GM21529 (cell line): ENCODE measurements at regions not wholly inside any gene's neighbourhood (a gene's known extent, or its start where the extent isn't known, plus 50 kb on each side); places are given as distances from the start of the nearest gene placed in this dataset.

ENCODE experiments used
- ATAC-seq: cut with Tn5 transposase; IDR thresholded peaks from one replicate; pipeline ENCODE4 v1.9.1; 2021; ENCODE audit not compliant: unreplicated experiment

DNA sequence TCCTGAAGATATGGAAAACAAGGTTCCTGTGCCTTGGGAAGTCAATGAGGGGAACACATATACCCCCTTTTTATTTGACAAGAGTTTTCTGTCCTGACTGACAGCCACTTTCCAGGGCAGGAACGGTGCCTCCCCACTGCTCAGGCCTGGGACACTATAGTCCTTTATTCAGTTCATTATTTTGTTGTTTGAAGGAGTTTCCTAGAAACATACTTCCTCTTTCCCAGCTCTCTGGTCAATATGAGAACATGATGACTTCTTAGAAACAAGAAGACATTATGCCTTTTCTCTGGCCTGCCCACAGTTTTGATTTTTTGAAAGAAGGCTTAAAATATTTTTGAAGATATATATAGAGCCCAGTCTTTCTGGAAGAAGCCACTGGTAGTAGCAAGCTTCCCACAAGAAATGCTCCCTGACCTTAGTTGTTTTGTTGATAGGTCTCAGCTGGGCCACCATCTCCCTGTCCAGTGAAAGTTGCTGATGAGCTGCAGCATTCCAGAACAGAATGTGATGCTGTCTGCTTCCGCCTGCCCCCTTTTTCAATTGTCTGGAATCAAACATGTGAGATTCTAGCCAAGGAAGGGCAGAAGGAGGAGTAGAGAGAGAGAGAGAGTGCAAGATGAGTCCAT, 122.7 kb upstream of the ADRA1D start:
- ATAC-seq, result no peak

DNA sequence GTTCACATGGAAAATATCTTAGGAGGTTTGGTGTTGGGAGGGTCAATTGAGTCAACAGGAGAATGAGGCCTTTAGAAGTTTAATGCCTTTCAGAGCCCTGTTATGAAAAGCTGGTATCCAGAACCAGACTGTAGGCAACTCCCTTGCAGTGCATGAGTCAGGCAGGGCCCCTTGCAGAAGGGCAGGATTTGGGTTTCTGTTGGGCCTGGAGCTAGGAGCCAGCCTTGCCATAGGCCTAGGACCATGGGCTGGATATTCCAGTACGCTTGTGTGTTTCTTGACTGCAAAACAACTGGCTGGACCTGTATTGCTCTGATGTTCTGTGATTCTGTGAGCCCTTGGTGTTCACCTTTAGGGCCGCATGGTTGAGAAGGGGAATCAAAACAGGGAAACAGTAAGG, 121.8 kb upstream of the ADRA1D start:
- ATAC-seq, result no peak

DNA sequence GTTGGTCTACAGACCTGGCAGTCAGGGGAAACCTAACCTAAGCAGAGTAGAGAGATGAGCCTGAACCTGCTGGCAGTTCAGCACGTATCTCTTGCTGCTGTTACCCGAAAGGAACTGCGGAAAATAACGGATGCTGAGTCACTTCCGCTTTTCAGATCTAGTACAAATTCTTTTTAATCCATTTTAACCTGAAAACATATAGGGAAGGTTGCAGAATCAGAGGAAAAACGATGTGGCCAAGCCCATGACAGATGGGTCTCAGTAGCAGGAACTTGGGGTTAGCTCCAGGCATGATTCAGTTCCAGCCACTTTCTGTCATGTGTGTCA, 120.7 kb upstream of the ADRA1D start:
- no peak for ATAC-seq

DNA sequence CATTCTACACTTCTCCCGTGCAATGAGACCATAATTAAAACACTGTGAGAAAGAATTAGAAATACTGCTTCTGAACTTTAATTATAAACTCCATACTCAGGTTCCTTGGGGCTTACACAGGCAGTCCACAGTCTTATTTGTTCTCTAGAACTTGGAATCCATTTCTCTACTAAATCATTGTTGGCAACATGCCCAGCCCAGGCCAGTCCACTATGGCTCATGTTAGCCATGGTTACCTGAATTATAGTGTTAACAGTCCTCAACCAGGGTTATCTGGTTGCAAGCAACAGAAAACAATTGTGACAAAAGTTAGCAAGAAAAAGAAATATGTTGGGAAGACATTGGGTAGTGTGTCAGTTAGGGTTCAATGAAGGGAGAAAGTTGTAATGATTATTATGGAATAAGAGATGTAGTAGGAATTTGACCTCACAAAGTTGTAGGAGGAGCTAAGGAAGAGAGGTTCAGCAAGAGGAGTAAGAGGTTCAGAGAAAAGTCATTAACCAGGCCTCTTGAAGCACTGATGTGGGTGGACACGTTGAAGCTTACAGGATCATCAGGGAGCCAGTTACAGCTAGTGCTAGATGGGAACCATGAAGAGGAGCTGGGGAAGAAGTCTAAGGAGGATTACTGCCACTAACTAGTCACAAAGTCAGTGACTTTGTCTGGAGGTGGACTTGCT, 120.2 kb upstream of the ADRA1D start:
- ATAC-seq, result no peak

DNA sequence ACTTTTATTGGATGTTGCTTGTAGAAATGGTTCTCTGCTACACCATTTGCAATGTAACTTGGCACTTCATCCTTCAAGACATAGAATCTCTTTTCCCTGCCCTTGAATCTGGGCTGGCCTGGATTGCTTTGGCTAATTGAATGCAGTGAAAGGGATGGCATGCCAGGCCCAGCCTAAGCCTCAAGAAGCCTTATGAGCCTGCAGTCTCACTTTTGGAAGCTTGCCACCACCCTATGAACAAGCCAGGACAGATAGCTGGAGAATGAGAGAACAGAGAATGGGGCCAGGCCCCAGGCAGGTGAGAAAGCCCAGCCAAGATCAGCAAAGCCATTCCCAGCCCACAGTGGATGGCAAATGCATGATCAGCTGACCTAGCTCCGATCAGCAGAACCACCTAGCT, 117.0 kb upstream of the ADRA1D start:
- no peak for ATAC-seq

DNA sequence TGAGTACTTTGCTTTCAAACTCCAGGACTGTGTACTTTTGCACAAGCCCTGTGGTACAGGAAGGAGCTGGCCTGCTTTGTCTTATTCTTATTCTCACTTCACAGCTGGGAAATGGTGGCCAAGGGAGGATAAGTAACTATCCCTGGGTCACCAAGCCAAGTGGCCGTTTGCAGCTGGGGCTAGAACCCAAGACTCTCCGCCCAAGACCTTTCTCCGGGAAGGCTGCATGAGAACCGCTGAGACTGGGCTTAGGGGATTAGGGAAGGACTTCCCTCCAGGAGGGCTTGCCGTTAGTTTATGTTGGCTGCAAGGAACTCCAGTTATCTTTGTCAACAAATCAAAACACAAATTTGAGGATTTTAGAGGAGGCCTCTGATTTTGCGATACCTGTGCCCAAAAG, 109.5 kb upstream of the ADRA1D start:
- no peak for ATAC-seq

DNA sequence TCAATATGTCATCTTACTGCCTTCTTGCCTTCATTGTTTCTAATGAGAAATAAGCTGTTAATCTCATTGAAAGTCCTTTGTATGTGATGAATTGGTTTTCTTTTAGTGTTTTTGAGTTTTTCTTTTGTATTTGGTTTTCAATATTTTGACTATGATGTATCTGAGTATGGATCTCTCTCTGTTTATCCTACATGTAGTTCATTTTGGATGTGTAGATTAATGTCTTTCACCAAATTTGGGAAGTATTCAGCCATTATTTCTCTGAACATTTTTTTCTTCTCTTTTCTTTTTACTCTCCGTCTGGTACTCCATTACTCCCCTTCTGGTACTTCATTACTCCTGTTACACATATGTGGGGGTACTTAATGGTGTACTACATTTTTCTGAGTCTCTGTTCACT, 103.3 kb upstream of the ADRA1D start:
- no peak for ATAC-seq

DNA sequence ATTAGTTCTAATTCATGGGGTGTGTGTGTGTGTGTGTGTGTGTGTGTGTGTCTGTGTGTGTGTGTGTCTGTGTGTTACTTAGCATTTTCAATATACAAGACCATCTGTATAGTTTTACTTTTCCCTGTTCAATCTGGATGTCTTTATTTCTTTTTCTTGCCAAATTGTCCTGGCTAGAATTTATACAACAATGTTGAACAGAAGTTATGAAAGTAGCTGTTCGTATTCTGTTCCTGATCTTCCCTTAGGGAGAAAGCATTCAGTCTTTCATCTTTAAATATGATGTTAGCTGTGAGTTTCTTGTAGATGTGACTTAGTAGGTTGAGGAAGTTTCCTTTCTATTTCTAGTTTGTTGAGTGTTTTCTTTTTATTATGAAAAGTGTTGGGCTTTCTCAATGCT, 101.0 kb upstream of the ADRA1D start:
- no peak for ATAC-seq

DNA sequence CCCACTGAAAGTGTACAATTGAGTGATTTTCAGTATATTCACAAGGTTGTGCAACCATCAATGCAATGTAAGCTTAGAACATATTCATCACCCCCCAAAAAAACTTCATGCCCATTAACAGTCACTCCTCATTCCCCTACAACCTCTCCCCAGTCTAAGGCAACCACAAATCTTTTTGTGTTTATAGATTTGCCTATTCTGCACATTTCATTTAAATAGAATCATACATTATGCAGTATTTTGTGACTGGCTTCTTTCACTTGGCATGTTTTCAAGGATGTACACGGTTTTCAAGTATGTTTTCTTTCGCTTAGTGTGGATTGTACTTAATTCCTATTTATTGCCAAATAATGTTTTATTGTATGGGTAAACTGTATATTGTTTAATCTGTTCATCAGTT, 95.6 kb upstream of the ADRA1D start:
- ATAC-seq, result no peak

DNA sequence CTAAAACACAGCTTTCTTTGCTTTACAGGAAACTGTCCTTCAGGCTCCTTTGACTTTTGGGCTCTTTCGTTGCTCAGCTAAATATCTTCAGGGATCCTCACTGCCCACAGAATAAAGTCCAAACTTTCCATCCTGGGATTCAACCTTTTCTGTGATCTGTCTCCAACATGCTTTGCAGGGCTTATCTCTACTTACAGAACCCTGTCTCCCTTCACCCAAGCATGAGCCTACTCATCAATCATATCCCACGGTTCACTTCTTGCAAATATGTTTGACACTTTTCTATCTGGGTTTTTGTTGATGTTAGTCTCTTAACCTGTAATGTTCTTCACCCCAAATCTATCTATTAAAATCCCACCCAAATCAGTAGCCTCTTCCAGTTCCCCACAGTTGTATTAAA, 93.5 kb upstream of the ADRA1D start:
- ATAC-seq, result no peak

DNA sequence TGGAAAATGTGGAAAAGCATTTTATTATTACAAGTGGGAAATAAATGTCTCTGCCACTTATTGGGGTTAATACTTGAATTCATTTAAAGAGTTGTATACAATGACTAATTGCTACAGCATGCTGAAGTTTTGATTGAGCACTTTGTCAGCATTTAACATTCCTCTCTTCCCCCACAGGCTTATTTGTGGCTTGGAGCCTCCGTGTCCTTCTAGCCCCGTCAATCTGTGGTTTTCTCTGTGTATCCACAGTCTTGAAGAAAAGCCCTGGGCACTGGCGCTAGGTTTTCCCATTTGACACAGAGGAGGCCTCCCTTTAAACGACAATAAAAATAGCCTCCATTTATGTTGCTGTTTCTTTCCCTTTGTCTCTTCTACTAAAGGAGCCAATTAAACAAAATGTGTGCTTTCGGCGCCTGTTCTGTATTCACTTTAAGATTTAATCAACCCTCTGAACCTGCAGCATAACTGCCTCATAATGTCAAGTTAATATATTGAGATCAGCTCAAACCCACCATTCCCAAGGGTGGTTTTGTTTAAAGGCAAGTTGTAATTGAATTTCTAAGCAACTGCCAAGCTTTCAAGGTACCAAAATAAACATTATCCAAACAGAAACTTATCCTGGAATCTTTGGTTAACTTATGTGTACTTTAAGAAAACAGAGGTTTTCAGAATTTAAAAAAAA, 92.9 kb upstream of the ADRA1D start:
- no peak for ATAC-seq

DNA sequence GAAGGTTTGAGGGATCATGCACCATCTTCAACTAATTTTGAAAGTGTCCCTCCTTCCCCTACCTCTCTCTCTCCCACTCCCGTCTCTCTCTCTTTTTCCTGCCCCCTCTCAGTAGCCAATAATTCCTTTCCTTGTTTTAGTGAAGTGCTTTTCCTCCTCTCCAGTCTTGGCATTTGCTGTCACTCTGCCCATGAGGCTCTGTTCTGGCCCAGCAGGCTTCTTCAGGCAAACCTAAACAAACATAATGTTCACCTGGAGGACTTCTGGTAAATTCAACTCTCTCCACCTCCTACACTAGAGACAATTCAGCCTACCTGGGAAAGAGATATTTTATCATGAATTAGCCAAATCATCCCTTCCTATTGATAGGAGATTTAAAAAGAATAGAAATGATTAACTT, 86.6 kb upstream of the ADRA1D start:
- no peak for ATAC-seq

DNA sequence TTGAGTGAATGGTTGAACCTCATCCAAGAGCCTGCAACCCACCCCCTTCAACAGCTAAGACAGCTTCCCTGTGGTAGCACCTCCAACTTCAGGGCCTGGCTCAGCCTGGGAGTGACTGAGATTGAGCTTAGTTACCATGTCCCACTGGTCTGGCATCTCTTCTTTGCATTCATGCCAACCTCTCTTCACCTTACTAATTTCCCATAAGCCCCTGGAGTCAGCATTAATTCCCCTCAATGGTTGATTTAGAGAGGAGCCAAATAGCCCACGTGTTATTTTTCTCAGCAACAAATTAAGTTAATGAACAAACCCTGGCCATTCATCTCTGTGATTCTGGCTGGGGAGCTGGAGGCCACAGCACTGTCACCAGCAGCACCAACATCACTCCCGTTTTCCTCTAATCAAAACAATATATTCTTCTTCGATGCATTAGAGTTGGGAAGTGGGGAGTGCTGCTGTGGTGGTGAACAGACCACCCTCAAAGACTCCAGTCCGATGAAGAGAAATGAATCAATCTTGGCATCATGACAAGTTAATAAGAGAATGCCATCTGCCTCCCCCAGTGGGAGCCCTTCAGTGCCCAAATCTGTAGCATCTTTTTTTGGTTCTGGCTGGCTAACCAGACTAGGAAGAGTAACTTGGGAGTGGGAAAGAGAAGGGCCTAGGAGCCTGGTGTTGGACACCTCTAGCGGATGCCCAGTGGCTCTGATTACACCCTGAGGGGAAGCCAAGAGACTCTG, 83.2 kb upstream of the ADRA1D start:
- ATAC-seq, result no peak

DNA sequence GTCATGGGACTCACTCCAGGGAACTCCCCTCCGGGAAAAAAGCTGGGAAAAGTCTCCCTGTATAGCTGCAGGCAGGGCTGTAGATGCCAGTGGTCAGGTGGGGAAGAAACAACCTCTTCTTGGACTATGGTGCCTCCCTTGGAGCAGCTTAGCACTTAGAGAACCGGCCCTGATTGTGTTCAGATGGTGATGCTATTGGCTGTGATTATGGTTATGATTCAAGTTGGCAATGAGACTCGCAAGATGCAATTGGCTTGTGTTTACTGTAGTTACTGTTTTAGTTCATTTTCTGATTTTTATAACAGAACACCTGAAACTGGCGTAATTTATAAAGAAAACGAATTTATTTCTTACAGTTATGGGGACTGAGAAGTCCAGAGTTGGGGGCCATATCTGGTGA, 80.9 kb upstream of the ADRA1D start:
- ATAC-seq, result no peak

DNA sequence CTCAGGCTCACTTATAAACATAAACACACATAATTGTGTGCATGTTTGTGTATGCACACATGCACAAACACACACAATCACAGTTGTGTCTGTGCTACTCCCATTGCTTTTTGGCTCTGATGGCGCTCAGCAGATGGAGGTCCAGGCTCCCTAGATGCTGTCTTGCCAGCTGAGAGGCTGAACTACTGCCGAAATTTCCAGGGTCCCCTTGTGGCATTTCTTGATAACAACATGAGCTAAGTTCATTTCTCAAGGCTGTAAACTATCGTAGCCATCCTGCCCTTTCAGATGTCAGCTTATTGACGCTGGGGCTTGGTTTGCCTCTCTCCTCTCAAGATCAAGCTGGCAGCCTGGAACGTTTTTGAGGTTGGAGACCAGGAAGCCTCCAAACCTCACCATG, 80.1 kb upstream of the ADRA1D start:
- no peak for ATAC-seq

DNA sequence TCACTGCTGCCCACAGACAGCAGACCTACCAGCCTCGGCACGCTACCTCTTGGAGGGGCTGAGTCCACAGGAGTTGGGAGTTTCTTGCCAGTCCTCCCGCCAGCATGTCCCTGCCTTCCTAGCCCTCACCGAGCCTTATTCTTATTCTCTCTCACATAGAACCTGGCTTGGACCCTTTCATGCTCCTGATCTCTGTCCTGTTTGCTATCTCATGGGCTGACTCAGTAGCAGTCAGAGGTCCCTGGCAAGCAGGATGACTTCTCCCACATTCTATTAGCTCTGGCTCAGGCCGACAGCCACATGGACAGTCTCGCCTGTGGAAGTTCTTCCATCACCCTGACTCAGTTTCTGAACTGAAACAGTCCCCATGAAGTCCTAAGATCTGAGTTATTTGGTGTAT, 79.5 kb upstream of the ADRA1D start:
- no peak for ATAC-seq

DNA sequence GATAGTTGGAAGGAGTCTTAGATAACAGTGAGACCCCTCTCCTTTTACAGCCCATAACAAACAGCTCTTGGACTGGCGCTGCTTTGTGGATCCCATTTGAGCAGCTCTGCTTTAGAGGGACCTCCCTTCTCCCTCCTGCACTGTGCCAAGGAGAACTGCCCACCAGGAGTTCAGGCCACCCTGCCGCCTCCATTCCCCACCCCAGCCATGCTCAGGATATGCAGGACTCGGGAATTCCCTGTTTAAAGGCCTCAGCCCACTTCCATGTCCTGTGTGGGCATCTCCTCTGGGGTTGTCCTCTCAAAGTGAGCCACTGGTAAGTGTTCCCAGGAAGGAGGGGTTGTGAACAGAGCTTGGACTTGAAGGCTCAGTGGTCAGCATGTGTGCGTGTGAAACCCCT, 78.9 kb upstream of the ADRA1D start:
- ATAC-seq, result no peak

DNA sequence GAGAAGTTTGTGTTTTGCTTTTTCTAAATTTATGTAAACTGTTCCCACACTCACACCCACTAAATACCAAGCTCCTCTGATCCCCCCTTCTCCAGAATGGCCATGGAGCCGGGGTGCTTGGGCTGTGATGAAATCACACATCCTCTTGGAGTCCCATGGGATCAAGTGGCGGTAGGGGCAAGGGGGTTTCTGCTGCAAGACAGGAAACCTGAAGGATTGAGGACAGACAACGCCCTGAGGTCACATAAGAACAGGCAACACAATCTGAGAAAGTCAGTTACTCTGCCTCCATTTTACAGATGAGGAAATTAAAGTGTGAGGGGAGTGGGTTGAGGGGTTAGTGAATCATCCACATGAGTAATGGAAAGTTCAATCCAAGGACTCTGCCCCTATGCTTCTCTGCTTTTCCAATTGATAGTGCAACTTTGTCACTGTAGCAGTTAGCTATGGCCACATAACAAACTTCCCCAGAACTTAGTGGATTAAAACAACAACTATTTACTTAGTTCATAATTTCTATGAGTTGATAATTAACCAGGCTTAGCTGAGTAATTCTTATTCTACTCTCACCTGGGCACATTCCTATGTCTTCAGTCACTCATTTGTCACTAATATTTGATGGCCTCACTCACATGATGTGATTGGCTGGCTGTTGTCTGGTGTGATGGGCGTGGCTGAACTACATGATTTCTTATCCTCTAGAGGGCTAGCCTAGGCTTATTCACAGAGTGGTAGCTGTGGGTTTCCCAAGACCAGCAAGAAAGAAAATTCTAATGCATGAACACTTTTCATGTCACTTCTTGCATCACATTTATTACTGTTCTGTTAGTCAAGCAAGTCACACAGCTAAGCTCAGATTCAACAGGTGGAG, 77.3 kb upstream of the ADRA1D start:
- ATAC-seq, result no peak

DNA sequence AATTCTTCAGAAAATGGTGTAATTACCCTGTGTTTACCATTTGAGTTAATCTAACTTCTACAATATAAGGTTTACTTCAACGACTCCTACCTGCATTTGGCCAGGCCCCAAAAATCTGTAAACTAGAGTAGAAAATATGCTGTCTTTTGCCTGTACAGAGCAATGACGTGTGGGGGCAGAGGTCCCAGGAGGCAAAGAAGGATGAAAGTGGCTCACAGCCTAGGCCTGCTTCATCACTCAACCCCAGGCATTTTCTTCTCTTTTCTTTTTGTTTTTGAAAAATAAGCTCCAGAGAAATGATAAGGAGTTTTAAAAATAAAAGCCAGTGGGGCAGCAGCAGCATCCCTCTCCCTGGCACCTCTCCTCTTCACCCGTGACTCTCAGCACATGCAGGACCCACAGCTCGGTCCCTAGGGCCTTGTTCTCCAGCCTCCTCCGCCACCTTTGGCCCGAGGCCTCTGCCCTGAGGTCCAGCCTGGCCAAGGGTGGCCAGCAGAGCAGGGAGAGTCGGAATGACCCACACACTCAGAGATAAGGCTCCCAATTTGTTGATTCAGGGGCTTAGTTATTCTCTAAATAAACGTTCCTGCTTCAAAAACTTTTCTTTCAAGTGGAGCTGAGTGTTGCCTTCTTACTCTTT, 76.6 kb upstream of the ADRA1D start:
- ATAC-seq, result no peak

DNA sequence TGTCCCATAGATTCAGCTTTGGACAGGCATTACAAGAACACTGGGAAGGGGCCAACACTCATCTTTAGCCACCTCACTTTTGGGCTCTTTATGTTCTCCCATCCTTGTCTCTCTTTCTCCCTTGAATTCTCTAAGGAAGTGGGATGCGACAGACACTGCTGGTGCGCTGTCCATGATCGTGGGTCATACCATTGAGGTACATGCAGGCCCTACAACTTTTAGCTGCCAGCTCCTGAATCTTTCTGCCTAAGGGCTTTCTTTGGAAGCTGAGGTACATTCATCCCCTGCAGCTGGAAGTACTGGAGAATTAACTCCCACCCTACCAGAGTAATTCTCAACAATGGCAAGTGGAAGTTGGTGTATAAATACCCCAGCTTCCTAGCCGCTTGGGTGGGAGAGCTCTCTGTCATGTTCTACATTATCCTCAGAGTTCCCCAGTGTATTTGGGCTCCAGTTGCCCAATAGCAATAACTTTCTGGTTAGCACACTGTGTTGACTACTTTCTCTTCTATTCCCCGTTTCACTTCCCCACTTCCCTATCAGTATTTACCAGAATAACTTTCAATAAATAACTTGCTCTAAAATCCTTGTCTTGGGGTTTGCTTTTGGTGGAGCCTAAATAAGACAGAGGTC, 75.6 kb upstream of the ADRA1D start:
- ATAC-seq, result no peak
